ENCODE measurements at regions not wholly inside any gene's neighbourhood (a gene's known extent, or its start where the extent isn't known, plus 50 kb on each side); places are given as distances from the start of the nearest gene placed in this dataset.
A peak's percentile ranks its signal among the peaks of the same experiment; 100 is the strongest.

GRCh38 chr6:40039042-40039441 lies 104.8 kb upstream of the MOCS1 start:
- no peak for DNase-seq (ENCODE audit: low spot score)
- in situ Hi-C loops (cut with HindIII; ENCODE audit: low sequenced_read_pairs), result no loop called here

GRCh38 chr6:40038626-40039025 lies 104.4 kb upstream of the MOCS1 start:
- in situ Hi-C loops (cut with HindIII; ENCODE audit: low sequenced_read_pairs), result no loop called here
- peak; percentile 85 for DNase-seq (ENCODE audit: low spot score)

GRCh38 chr6:40037271-40037670 lies 103.0 kb upstream of the MOCS1 start:
- in situ Hi-C loops (cut with HindIII; ENCODE audit: low sequenced_read_pairs), result no loop called here

GRCh38 chr6:40036186-40036585 lies 101.9 kb upstream of the MOCS1 start:
- no peak for DNase-seq (ENCODE audit: low spot score)
- in situ Hi-C loops (cut with HindIII; ENCODE audit: low sequenced_read_pairs), result no loop called here

More at GRCh38 chr6:40037271-40037670, 103.0 kb upstream of the MOCS1 start:
- no peak for DNase-seq (ENCODE audit: low spot score)

GRCh38 chr6:40028449-40028848 lies 94.2 kb upstream of the MOCS1 start:
- DNase-seq (ENCODE audit: low spot score), result no peak
- in situ Hi-C loops (cut with HindIII; ENCODE audit: low sequenced_read_pairs), result no loop called here

GRCh38 chr6:40022867-40023266 lies 88.6 kb upstream of the MOCS1 start:
- in situ Hi-C loops (cut with HindIII; ENCODE audit: low sequenced_read_pairs), result no loop called here
- DNase-seq (ENCODE audit: low spot score), result no peak

- in situ Hi-C loops (cut with HindIII; ENCODE audit: low sequenced_read_pairs), result no loop called here
- DNase-seq (ENCODE audit: low spot score), result no peak
These were observed 85.9 kb upstream of the MOCS1 start for GRCh38 chr6:40020166-40020565.

GRCh38 chr6:40015530-40015929 lies 81.3 kb upstream of the MOCS1 start:
- in situ Hi-C loops (cut with HindIII; ENCODE audit: low sequenced_read_pairs), result no loop called here
- DNase-seq (ENCODE audit: low spot score), result no peak

- DNase-seq (ENCODE audit: low spot score), result no peak
These were observed 77.6 kb upstream of the MOCS1 start for GRCh38 chr6:40011844-40012243.

GRCh38 chr6:40000964-40001515 lies 66.8 kb upstream of the MOCS1 start:
- DNase-seq (ENCODE audit: low spot score), result no peak
- in situ Hi-C loops (cut with HindIII; ENCODE audit: low sequenced_read_pairs), result no loop called here

More at GRCh38 chr6:40011844-40012243, 77.6 kb upstream of the MOCS1 start:
- in situ Hi-C loops (cut with HindIII; ENCODE audit: low sequenced_read_pairs), result no loop called here

- in situ Hi-C loops (cut with HindIII; ENCODE audit: low sequenced_read_pairs), result no loop called here
- DNase-seq (ENCODE audit: low spot score), result no peak
These were observed 65.0 kb upstream of the MOCS1 start for GRCh38 chr6:39999006-39999867.

- in situ Hi-C loops (cut with HindIII; ENCODE audit: low sequenced_read_pairs), result no loop called here
- no peak for DNase-seq (ENCODE audit: low spot score)
These were observed 63.9 kb upstream of the MOCS1 start for GRCh38 chr6:39998126-39998525.

- DNase-seq (ENCODE audit: low spot score), result no peak
- in situ Hi-C loops (cut with HindIII; ENCODE audit: low sequenced_read_pairs), result no loop called here
These were observed 62.9 kb upstream of the MOCS1 start for GRCh38 chr6:39997101-39997635.

- DNase-seq (ENCODE audit: low spot score), result no peak
- in situ Hi-C loops (cut with HindIII; ENCODE audit: low sequenced_read_pairs), result no loop called here
These were observed 61.4 kb upstream of the MOCS1 start for GRCh38 chr6:39995633-39996032.

- no peak for DNase-seq (ENCODE audit: low spot score)
- in situ Hi-C loops (cut with HindIII; ENCODE audit: low sequenced_read_pairs), result no loop called here
These were observed 58.8 kb upstream of the MOCS1 start for GRCh38 chr6:39992861-39993622.
